ENCODE measurements at regions not wholly inside any gene's neighbourhood (a gene's known extent, or its start where the extent isn't known, plus 50 kb on each side); places are given as distances from the start of the nearest gene placed in this dataset.

- no peaks in the 10 kb centered on the region for H3K36me3 ChIP-seq (ENCODE audit: insufficient read depth, insufficient read length, low read length)
- H3K9ac ChIP-seq (ENCODE audit: insufficient read length, low read depth) = no peak overlapping the region
- H3K27me3 ChIP-seq (ENCODE audit: insufficient read depth, insufficient read length) = no peaks in the 10 kb centered on the region
- TF ChIP-seq ZNF274 (IDR thresholded peaks at IDR 0.05; ENCODE audit: low read depth, low read length) (no peak), SUZ12 (IDR thresholded peaks at IDR 0.05; ENCODE audit: extremely low read depth, insufficient read depth, insufficient read length) (no peak), YY1 (IDR thresholded peaks at IDR 0.05; ENCODE audit: insufficient read depth, insufficient read length) (no peak)
- no peak overlapping the region for H3K4me3 ChIP-seq (ENCODE audit: insufficient read length, low read depth)
- no peak for DNase-seq (ENCODE audit: low read depth, low spot score)
- H3K4me1 ChIP-seq (ENCODE audit: insufficient read depth, insufficient read length) = no peaks in the 10 kb centered on the region
- H3K9me3 ChIP-seq (ENCODE audit: insufficient read depth, low read length) = no peaks in the 10 kb centered on the region
Measured at GRCh38 chr12:91857813-91858542, 287.7 kb downstream of the BTG1 start.

GRCh38 chr12:91854725-91855124, 290.9 kb downstream of the BTG1 start:
- no peaks in the 10 kb centered on the region for H3K4me1 ChIP-seq (ENCODE audit: insufficient read depth, insufficient read length)
- TF ChIP-seq YY1 (IDR thresholded peaks at IDR 0.05; ENCODE audit: insufficient read depth, insufficient read length) (no peak), ZNF274 (IDR thresholded peaks at IDR 0.05; ENCODE audit: low read depth, low read length) (no peak), SUZ12 (IDR thresholded peaks at IDR 0.05; ENCODE audit: extremely low read depth, insufficient read depth, insufficient read length) (no peak)
- H3K4me3 ChIP-seq (ENCODE audit: insufficient read length, low read depth) = no peak overlapping the region
- no peak overlapping the region for H3K9ac ChIP-seq (ENCODE audit: insufficient read length, low read depth)
- H3K27me3 ChIP-seq (ENCODE audit: insufficient read depth, insufficient read length) = no peaks in the 10 kb centered on the region
- H3K9me3 ChIP-seq (ENCODE audit: insufficient read depth, low read length) = no peaks in the 10 kb centered on the region
- H3K36me3 ChIP-seq (ENCODE audit: insufficient read depth, insufficient read length, low read length) = no peaks in the 10 kb centered on the region
- no peak for DNase-seq (ENCODE audit: low read depth, low spot score)

GRCh38 chr12:91853350-91854127, 292.1 kb downstream of the BTG1 start:
- Histone ChIP-seq H3K36me3 (ENCODE audit: insufficient read depth, insufficient read length, low read length) (no peaks in the 10 kb centered on the region), H3K9ac (ENCODE audit: insufficient read length, low read depth) (no peak overlapping the region), H3K4me1 (ENCODE audit: insufficient read depth, insufficient read length) (no peaks in the 10 kb centered on the region), H3K9me3 (ENCODE audit: insufficient read depth, low read length) (no peaks in the 10 kb centered on the region), H3K4me3 (ENCODE audit: insufficient read length, low read depth) (no peak overlapping the region), H3K27me3 (ENCODE audit: insufficient read depth, insufficient read length) (no peaks in the 10 kb centered on the region)
- no peak for DNase-seq (ENCODE audit: low read depth, low spot score)
- no peak for TF ChIP-seq ZNF274 (IDR thresholded peaks at IDR 0.05; ENCODE audit: low read depth, low read length)
- no peak for TF ChIP-seq SUZ12 (IDR thresholded peaks at IDR 0.05; ENCODE audit: extremely low read depth, insufficient read depth, insufficient read length)
- TF ChIP-seq YY1 (IDR thresholded peaks at IDR 0.05; ENCODE audit: insufficient read depth, insufficient read length) = no peak

- Histone ChIP-seq H3K4me3 (ENCODE audit: insufficient read length, low read depth) (no peak overlapping the region), H3K4me1 (ENCODE audit: insufficient read depth, insufficient read length) (no peaks in the 10 kb centered on the region), H3K36me3 (ENCODE audit: insufficient read depth, insufficient read length, low read length) (no peaks in the 10 kb centered on the region), H3K9ac (ENCODE audit: insufficient read length, low read depth) (no peak overlapping the region), H3K27me3 (ENCODE audit: insufficient read depth, insufficient read length) (no peaks in the 10 kb centered on the region), H3K9me3 (ENCODE audit: insufficient read depth, low read length) (no peaks in the 10 kb centered on the region)
- no peak for TF ChIP-seq SUZ12 (IDR thresholded peaks at IDR 0.05; ENCODE audit: extremely low read depth, insufficient read depth, insufficient read length)
- TF ChIP-seq YY1 (IDR thresholded peaks at IDR 0.05; ENCODE audit: insufficient read depth, insufficient read length) = no peak
- no peak for TF ChIP-seq ZNF274 (IDR thresholded peaks at IDR 0.05; ENCODE audit: low read depth, low read length)
- DNase-seq (ENCODE audit: low read depth, low spot score) = no peak
Measured at GRCh38 chr12:91852634-91853033, 293.0 kb downstream of the BTG1 start.

- Histone ChIP-seq H3K4me1 (ENCODE audit: insufficient read depth, insufficient read length) (no peaks in the 10 kb centered on the region), H3K9me3 (ENCODE audit: insufficient read depth, low read length) (no peaks in the 10 kb centered on the region), H3K9ac (ENCODE audit: insufficient read length, low read depth) (no peak overlapping the region), H3K4me3 (ENCODE audit: insufficient read length, low read depth) (no peak overlapping the region), H3K27me3 (ENCODE audit: insufficient read depth, insufficient read length) (no peaks in the 10 kb centered on the region), H3K36me3 (ENCODE audit: insufficient read depth, insufficient read length, low read length) (no peaks in the 10 kb centered on the region)
- TF ChIP-seq YY1 (IDR thresholded peaks at IDR 0.05; ENCODE audit: insufficient read depth, insufficient read length) (no peak), ZNF274 (IDR thresholded peaks at IDR 0.05; ENCODE audit: low read depth, low read length) (no peak), SUZ12 (IDR thresholded peaks at IDR 0.05; ENCODE audit: extremely low read depth, insufficient read depth, insufficient read length) (no peak)
- no peak for DNase-seq (ENCODE audit: low read depth, low spot score)
Measured at GRCh38 chr12:91851741-91852477, 293.7 kb downstream of the BTG1 start.

- no peak for DNase-seq (ENCODE audit: low read depth, low spot score)
- H3K4me1 ChIP-seq (ENCODE audit: insufficient read depth, insufficient read length) = peaks cover 3% of the 10 kb centered on the region
- TF ChIP-seq SUZ12 (IDR thresholded peaks at IDR 0.05; ENCODE audit: extremely low read depth, insufficient read depth, insufficient read length) (no peak), YY1 (IDR thresholded peaks at IDR 0.05; ENCODE audit: insufficient read depth, insufficient read length) (no peak)
- H3K27me3 ChIP-seq (ENCODE audit: insufficient read depth, insufficient read length) = no peaks in the 10 kb centered on the region
- no peak overlapping the region for H3K4me3 ChIP-seq (ENCODE audit: insufficient read length, low read depth)
- H3K9ac ChIP-seq (ENCODE audit: insufficient read length, low read depth) = no peak overlapping the region
- H3K36me3 ChIP-seq (ENCODE audit: insufficient read depth, insufficient read length, low read length) = no peaks in the 10 kb centered on the region
- H3K9me3 ChIP-seq (ENCODE audit: insufficient read depth, low read length) = peaks cover 7% of the 10 kb centered on the region; the same call in 1 of the 2 replicates
Measured at GRCh38 chr12:91846466-91847055, 299.1 kb downstream of the BTG1 start.
